Tongue (tissue), 1 donor: ENCODE measurements at regions not wholly inside any gene's neighbourhood (a gene's known extent, or its start where the extent isn't known, plus 50 kb on each side); places are given as distances from the start of the nearest gene placed in this dataset.
A peak's percentile ranks its signal among the peaks of the same experiment; 100 is the strongest.
"Not testable (repeated sequence)": the region's sequence is repeated elsewhere in the genome, so short reads cannot be mapped to it uniquely, and the experiment has no call there.

Experiments
- DNase-seq: peaks from one replicate; pipeline ENCODE4 v3.0.0-alpha.2; 2015

DNA sequence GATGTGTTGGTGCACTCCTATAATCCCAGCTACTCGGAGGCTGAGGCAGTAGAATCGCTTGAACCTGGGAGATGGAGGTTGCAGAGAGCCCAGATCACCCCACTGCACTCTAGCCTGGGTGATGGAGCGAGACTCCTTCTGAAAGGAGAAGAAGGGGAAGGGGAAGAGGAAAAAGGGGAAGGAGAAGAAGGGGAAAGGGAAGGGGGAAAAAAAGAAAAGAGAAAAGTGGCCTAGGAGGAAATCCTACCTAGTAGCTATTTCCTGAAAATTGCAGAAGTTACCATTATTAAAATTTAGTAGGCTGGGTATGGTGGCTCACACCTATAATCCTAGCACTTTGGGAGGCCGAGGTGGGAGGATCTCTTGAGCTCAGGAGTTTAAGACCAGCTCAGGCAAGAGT, 67.4 kb downstream of the ARRDC3 start:
- no peak for DNase-seq

DNA sequence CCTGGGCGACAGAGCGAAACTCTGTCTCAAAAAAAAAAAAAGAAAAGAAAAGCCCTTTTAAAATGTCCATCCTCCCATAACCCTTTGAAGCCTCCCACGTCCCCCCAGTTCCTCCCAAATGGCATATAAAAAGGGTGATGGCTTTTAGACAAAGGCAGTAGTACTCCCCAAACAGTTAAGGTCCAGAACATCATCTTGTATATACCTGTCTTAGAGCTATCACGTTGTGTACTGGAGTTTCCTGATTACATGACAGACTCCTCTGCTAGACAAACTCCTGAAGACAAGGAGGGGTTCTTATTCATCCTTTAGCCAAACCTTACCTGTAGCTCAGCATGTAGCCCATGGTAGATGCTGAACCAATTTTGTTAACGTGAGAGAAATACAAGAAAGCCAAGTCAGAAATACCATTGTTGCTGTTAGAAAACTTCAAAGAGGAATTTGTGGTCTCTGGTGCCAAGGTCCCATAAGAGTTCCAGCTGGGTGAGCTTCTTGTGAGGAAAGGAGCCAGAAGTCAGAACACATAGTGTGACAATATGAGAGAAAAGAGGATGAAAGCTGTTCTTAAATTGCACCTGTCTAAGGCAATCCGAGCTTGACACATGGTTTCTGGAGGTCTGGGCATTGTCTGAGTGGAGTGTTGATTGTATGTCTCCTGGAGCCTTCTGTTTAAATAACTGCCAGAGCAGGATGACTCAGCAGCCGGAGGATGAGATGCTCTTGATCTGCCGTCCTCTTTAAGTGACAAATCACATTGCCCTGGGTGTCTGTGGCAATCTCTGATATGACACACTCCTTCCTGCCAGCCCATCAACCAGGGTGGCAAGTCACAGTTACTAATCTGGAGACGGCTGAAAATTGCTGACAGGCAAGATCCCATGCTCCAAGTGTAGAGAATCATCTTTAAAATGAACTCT, 69.1 kb downstream of the ARRDC3 start:
- DNase-seq, result peak; percentile 81

DNA sequence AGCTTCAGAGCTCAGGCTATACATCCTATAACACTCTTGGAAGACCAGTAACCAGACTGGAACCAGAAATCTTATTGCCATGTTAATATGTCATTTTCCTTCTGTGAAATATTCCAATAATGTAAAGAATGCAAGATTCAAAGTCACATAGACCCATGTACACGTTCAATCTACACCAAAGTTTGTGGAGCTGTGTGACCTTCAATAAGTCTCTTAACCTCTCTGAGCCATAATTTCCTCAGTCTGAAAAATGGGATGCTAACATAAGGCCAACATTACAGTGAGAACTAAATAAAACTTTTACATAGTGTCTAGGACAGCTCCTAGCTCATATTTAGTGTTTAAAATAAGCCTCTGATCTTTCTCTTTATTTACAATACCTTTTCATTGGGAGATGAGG, 70.4 kb downstream of the ARRDC3 start:
- no peak for DNase-seq

DNA sequence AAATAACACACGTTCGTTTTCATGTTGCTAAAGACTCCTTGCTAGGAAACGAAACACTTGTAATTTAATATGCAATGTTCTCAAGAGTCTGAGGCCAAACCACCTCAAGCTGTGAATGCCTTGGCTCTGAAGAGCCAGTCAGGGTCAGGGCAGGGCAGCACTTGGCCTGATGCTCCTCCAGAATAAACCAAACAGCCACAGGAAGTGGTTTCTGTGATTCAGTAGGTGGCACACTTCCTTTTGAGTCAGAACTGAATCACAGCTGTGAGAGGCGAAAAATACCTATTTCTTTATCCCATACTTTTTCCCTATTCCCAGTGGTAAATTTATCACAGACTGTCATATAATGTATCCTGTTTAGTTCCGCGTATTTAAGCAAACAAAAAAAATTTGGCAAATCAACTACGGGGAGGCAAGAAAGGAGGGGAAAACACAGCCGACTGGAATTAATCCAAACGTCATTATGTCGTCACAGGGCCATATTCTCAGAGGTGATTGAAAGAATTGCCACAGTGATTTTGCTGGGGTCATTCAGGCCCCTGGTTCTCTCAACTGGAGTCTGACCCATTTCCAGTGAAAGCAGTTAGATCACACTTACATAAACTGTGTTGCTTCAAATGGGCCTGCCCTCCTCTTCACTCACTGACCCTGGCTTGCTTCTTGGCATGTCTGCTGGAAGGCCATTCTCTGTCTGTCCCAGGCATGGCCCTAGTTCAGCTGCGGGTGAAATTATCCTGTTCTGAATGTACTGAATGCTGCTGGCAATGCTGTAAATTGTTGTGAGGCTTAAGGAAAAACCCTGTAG, 71.2 kb downstream of the ARRDC3 start:
- peak; percentile 72 for DNase-seq

DNA sequence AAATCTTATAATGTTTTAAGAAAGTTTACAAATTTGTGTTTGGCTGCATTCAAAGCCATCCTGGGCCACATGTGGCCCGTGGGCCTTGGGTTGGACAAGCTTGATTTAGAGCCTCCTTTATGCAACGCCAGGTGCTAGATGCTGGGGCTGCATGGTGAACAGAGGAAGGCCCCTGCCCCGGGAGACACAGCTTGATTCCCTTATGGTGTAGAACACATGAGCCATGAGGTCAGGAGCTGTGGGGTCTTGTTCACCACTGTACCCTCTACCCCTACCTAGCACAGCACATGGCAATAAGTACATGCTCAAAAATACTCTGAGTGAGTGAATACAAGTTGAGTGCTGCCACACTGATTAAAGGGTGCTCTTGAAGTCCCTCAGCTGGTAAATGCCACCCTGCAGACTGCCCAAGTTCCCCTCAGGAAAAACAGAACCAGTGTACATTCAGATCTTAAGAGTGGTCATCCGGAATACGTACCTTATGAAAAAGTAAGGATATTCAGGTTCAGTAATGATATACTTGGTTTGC, 71.9 kb downstream of the ARRDC3 start:
- no peak for DNase-seq

DNA sequence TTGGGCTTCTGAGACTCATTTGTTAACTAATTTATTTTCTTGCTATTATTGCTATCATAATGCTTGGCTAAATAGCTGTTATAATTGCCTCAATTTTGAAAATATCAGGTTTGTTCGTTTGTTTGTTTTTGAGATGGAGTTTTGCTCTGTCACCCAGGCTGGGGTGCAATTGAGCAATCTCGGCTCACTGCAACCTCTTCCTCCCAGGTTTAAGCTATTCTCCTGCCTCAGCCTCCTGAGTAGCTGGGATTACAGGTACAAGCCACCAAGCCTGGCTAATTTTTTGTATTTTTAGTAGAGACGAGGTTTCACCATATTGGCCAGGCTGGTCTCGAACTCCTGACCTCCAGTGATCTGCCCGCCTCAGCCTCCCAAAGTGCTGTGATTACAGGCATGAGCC, 75.0 kb downstream of the ARRDC3 start:
- not testable (repeated sequence) for DNase-seq

DNA sequence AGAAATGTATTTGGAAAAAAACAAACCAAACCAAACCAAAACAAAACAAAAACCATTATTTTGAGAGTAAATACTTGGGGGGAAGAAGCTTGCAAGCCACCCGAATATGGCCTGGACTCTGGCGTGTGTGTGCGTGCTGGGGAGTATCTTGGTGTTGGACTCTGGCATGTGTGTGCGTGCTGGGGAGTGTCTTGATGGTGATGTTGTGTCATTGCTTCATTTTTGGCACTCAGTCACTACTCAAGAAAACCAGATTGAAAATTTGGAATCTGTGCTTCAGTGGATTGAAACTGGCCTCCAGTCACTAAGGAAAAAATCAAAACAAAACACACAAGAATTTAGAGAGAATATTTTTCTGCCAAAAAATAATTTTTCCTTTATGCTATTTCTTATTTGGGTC, 76.1 kb downstream of the ARRDC3 start:
- DNase-seq, result peak; percentile 61

DNA sequence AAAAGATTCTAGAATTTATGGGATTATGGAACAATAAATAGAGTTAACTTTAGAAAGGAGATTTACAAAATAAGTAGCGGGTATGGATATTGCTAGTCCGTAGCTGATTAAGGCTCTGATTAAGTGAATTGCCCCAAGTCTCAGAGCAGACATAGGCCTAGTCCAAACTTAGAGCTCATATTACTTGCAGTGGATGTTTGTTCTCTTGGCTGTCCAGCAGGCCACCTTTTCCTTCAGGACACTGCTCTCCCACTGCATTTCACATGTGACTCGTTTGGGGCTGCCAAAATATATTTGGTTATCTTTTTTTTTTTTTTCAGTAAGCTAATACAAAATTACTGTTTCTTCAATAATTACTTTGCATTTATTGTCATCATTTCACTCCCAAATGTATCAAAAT, 76.6 kb downstream of the ARRDC3 start:
- no peak for DNase-seq

DNA sequence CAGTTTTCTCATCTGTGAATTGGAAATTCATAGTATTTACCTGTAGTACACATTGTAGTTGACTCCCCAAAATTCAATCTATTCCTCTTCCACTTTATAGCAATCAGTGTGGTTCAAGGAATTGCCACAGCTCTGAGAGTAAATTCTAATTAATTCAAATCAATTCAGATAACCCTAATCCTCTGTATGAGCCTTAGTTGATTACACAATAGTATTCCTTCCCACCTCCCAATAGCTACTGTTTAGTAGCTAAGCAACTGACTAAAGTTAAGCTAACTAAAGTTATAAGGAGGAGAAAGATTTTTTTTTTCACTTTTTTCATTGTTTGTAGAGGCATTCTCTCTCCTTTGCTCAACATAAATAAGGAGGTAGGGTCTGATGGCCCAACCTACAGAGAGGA, 77.5 kb downstream of the ARRDC3 start:
- DNase-seq, result no peak

DNA sequence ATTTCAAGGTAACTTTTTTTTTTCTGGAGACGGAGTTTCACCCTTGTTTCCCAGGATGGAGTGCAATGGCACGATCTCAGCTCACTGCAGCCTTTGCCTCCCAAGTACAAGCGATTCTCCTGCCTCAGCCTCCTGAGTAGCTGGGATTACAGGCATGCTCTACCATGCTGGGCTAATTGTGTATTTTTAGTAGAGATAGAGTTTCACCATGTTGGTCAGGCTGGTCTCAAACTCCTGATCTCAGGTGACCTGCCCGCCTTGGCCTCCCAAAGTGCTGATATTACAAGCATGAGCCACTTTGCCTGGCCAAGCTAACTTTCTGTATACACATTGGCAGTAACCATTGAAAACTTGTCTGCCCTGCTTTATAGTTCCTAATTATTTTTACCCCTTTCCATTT, 79.1 kb downstream of the ARRDC3 start:
- DNase-seq, result not testable (repeated sequence)

DNA sequence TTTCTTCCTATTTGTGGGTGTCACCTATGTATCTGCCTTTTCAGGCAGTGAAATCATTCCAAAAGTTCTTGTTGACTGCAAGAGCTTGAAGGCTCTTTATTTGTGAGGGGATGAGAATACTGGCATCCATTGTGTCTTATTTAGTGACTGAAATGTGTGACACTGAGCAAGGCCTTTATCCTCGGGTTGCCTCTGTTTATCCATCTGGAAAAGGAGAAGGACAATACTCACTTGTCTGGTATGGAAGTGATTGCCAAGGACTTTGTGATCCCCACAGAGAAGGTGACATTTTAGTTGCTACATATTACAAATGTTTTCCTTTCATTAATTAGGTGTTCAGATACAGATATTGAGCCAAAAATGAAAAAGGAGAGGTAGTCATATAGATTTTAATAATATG, 80.2 kb downstream of the ARRDC3 start:
- DNase-seq, result no peak

DNA sequence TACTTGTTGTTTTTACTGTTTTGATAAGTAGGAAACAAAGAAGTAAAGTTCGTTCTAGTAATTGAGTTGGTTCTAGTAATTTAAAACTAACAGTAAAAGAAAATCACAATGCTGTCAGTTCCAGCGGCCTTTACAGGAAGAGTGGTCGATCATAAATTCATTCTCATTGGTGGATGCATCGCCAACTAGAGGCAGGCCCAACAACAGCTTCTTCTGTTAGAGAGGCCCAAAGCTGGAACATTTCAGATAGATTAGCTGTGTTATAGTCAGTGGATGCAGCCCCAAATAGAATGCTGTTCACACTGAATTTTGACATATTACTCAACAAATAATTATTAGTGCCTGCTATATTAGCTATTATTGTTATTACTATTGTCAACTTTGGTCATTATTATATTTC, 80.8 kb downstream of the ARRDC3 start:
- DNase-seq, result no peak

DNA sequence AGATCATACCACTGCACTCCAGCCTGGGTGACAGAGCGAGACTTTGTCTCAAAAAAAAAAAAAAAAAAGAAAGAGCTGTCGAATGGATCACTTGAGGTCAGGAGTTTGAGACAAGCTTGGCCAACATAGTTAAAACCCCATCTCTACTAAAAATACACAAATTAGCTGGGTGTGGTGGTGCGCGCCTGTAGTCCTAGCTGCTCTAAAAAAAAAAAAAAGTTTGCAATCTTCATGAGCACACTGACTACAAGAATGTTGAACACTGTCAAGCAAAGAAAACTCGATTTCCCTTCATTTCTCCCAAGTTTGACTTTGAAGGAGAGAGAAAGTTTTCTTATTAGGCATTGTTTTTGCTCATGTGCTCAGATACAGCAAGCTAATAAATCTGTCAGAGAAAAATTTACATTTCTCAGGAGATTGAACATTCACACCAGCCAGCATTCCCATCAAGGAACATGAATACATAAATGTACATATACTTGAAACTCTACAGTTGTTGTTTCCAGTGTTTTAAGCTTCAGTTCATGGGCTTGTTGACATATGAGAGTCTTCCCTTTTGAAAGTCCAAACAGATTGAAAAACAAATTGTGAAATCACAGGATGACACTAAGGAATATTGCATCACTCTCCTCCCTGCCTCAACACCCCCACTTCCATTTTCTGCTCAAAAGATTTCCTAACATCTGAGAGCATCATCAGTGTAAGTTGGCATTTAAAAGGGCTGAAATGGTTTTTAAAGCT, 81.8 kb downstream of the ARRDC3 start:
- DNase-seq, result no peak

DNA sequence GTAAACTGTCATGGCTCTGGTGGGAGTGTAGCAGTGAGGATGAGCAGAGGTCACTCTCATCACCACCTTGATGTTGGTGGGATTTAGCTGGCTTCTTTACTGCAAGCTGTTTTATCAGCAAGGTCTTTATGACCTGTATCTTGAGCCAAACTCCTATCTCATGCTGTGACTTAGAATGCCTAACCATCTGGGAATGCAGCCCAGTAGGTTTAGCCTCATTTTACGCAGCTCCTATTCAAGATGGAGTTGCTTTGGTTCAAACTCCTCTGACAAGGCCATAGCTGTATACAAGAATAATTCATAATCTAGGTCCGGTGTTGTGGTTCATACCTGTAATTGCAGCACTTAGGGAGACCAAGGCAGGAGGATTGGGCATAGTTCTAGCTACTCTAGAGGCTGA, 85.1 kb downstream of the ARRDC3 start:
- DNase-seq, result no peak

DNA sequence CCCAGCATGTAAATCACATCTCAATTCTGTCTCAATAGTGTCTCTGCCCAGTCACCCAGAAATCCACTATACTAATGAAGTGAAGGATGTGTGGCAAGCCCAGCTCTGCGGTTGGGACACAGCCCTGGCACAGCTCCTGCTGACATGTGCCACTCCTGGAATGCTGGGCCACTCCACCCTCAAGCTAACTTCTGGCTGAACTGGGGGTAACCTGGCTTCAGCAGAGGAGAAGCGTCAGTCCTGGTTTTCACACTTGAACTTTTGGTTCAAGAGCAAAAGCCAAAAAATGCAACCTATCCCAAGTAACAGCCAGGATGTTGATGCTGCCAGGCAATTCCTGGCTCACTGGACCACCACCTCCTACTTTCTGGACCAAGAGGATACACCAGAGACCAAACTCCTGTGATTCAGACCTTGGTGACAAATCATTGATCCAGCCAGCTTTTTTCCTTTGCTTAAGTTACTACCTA, 86.4 kb downstream of the ARRDC3 start:
- no peak for DNase-seq

DNA sequence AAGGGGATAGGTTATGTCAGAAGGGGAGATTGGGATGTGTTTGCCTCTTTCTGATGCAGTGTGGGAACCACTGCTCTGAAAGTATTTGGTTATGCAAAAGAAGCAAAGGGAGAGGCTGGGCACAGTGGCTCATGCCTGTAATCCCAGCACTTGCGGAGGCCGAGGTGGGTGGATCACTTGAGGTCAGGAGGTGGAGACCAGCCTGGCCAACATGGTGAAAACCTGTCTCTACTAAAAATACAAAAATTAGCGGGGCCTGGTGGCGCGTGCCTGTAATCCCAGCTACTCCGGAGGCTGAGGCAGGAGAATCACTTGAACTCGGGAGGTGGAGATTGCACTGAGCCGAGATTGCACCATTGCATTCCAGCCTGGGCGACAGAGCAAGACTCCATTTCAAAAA, 87.0 kb downstream of the ARRDC3 start:
- DNase-seq, result not testable (repeated sequence)

DNA sequence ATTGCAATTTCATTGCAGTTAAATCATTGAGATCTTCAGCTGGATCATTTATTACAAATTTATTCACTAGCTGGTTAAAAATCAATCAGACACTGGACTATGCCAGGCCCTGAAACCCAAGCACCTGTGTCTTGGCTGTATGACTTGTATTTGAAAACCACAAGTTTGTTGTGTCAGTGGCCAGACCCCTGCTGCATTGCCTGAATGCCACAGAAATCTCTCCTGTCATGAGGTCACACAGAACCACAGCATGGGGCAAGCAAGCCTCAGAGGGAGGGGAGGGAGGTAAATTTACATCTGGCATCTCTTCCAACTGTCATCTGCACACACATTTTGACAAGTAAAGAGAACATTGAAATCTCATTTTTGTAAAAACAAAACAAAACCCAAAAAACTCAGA, 90.0 kb downstream of the ARRDC3 start:
- DNase-seq, result no peak

DNA sequence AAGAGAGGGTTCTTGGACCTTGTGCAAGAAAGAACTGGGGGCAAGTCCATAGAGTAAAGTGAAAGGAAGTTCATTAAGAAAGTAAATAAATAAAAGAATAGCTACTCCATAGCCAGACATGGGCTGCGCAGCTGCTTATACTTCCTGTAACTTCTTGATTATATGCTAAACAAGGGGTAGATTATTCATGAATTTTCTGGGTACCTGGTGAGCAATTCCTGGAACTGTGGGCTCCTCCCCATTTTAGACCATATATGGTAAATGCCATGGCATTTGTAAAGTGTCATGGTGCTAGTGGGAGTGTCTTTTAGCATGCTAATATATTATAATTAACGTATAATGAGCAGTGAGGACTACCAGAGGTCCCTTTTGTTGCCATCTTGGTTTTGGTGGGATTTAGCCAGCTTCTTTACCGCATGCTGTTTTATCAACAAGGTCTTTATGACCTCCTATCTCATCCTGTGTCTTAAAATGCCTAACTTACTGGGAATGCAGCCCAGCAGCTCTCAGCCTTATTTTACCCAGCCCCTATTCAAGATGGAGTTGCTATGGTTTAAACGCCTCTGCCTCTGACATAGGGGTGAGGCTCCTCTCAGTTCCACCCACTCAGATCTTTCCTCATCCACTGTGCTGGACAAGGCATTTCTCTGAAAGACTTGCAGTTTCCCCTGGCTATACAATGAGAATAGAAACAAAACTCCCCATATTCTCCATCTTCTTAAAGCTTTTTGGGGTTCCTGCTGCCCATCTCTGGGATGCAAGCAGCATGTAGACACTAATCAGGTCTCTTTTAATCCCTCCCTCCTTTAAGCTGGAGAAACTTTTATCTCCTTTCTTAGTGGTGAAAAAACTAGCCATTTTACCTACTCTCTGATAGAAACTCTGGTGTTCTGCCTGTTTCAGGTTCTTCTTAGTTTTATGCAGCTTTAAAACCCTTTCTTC, 91.2 kb downstream of the ARRDC3 start:
- DNase-seq, result no peak

DNA sequence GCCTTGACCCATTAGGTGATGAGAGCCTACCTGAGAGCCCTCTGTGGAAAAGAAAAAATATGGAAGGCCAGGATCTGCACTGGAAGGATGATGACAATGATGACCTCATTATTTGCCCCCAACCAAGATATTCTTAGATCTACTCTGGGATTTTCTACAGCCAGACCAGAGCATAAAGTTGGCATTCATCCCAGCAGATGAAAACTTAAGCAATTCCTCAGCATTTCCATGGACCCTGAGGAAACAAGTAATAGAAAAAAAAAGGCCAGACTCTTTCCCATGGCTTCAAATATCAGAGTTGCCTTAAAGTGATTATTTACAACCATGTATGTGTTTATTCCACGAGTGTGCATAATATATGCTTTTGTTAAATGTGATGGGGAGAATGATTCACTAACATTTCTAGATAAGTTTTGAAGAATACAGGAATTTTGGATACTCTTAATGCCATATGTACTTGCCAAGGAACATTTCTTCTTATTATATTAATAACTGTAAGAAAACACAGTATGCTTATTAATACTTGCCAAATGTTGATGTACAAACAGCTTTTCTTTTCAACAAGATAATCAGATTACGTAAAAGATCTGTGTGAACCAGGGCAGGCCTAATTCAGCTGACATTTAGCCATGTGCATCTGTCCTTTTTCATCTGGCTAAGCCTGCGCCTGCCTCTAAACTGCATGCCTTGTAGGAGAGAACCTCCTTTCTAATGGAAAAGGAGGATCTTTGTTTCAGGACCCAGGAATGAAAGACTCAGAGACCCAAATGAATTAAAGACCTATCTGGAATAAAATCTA, 94.8 kb downstream of the ARRDC3 start:
- peak; percentile 80 for DNase-seq

DNA sequence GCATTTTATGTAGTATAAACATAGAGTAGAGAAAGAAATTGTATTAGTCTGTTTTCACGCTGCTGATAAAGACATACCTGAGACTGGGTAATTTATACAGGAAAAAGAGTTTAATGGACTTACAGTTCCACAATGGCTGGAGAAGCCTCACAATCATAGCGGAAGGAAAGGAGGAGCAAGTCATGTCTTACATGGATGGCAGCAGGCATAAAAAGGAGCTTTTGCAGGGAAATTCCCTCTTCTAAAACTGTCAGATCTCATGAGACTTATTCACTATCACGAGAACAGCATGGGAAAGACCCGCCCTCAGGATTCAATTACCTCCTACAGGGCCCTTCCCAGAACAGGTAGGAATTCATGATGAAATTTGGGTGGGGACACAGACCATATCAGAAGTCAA, 98.1 kb downstream of the ARRDC3 start:
- DNase-seq, result not testable (repeated sequence)
